HFFc6 (cell line): ENCODE measurements at regions not wholly inside any gene's neighbourhood (a gene's known extent, or its start where the extent isn't known, plus 50 kb on each side); places are given as distances from the start of the nearest gene placed in this dataset.
"Not testable (repeated sequence)": the region's sequence is repeated elsewhere in the genome, so short reads cannot be mapped to it uniquely, and the experiment has no call there.

Experiments used
- DNase-seq: peaks from one replicate; pipeline ENCODE4 v3.0.0-alpha.2; 2018
- H3K27ac Mint-ChIP-seq: 2 replicates; pipeline ENCODE4 v1.8.0; 2020; ENCODE audit warnings: mild to moderate bottlenecking, mixed read lengths
- H3K27me3 Mint-ChIP-seq: 2 replicates; pipeline ENCODE4 v1.8.0; 2021; ENCODE audit warnings: mild to moderate bottlenecking, moderate library complexity, mixed read lengths; ENCODE audit not compliant: insufficient read depth
- H3K36me3 Mint-ChIP-seq: 2 replicates; pipeline ENCODE4 v1.8.0; 2021; ENCODE audit warnings: low read depth, mixed read lengths
- H3K4me1 Mint-ChIP-seq: 2 replicates; pipeline ENCODE4 v1.8.0; 2020; ENCODE audit warnings: low read depth, mixed read lengths
- H3K4me3 Mint-ChIP-seq: 2 replicates; pipeline ENCODE4 v1.8.0; 2020; ENCODE audit warnings: mild to moderate bottlenecking, moderate library complexity, mixed read lengths
- H3K9me3 Mint-ChIP-seq: 2 replicates; pipeline ENCODE4 v1.8.0; 2020; ENCODE audit warnings: mild to moderate bottlenecking, mixed read lengths
- TF ChIP-seq, protein P1 (sequence below): fragments of 200-600 bp; sonication (generic); IDR thresholded peaks from 2 replicates; pipeline ENCODE4 v1.5.0; 2021; ENCODE audit warnings: antibody characterized with exemption, mild to moderate bottlenecking

DNA sequence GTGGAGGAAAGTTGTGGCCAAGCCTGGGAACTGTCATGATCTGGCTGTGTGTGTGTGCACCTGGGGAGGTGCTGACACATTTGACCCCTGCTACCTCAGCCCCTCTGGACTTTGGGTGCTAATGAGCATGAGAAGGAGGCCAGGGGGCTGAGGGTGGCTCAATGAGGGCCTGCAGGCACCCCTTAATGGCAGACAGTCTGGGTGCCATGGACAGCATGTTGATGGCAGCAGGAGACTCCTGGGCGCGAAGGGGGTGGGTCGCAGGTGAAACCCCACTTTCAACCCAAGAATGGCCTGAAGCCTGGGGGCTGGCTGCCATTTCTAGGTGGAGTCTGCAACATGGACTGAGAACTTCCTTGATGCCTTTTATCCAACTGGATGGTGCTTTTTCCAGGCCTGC, 216.4 kb upstream of the TRPC4 start:
- Mint-ChIP-seq H3K36me3 (0 out of 2 replicates have a peak, but pooled peaks cover 4% of the 10 kb centered on the region), H3K9me3 (peaks cover 15% of the 10 kb centered on the region; the same call in 1 of the 2 replicates), H3K4me1 (no peaks in the 10 kb centered on the region), H3K27me3 (peaks cover 2% of the 10 kb centered on the region), H3K4me3 (no peak overlapping the region), H3K27ac (no peak overlapping the region)
- TF ChIP-seq, protein P1, sequence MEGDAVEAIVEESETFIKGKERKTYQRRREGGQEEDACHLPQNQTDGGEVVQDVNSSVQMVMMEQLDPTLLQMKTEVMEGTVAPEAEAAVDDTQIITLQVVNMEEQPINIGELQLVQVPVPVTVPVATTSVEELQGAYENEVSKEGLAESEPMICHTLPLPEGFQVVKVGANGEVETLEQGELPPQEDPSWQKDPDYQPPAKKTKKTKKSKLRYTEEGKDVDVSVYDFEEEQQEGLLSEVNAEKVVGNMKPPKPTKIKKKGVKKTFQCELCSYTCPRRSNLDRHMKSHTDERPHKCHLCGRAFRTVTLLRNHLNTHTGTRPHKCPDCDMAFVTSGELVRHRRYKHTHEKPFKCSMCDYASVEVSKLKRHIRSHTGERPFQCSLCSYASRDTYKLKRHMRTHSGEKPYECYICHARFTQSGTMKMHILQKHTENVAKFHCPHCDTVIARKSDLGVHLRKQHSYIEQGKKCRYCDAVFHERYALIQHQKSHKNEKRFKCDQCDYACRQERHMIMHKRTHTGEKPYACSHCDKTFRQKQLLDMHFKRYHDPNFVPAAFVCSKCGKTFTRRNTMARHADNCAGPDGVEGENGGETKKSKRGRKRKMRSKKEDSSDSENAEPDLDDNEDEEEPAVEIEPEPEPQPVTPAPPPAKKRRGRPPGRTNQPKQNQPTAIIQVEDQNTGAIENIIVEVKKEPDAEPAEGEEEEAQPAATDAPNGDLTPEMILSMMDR = no peak
- no peak for DNase-seq

DNA sequence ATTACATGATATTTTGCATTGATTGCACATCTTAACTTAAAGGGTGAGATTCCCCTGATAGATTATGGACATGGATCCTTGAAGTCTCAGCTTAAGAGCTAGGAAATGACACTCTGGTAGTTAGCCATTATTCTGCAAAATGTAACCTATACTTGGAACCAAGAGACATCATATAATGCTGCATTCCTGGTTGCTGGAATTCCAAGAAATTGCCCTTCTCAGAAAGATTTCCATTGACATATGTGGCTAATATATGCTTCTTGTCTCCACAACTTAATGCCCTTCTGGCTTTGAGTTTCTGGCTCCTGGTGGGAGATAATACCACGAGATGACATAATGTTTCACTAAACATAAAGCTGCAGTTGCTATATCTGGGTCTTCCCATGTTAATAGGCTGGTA, 204.4 kb upstream of the TRPC4 start:
- no peaks in the 10 kb centered on the region for H3K9me3 Mint-ChIP-seq
- no peaks in the 10 kb centered on the region for H3K36me3 Mint-ChIP-seq
- TF ChIP-seq, protein P1 = no peak
- H3K27me3 Mint-ChIP-seq = no peaks in the 10 kb centered on the region; the same call in none of the 2 replicates
- H3K4me3 Mint-ChIP-seq = no peak overlapping the region
- H3K4me1 Mint-ChIP-seq = 0 out of 2 replicates have a peak, but pooled peaks cover 5% of the 10 kb centered on the region
- DNase-seq = no peak
- H3K27ac Mint-ChIP-seq = no peak overlapping the region

DNA sequence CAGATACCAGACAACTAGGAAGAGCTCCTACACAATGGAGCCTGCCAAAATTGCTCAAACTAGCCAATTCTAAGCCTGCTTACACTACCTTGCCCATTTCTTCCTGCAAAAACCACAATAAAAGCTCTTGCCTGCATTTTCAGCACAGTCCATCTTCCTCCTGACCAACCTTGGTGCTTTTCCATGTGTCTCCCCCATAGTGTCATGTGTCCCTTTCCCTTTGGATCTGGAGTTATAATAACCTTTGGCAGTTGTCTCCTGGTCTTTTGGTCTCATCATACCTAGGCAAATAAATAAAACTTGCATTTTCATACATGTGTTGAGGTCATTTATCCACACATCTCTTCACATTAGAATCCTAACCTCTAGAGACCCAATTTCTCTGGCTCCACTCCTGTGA, 203.1 kb upstream of the TRPC4 start:
- H3K9me3 Mint-ChIP-seq = peaks cover 4% of the 10 kb centered on the region; the same call in 1 of the 2 replicates
- no peak for DNase-seq
- H3K4me3 Mint-ChIP-seq = no peak overlapping the region
- no peak overlapping the region for H3K27ac Mint-ChIP-seq
- H3K27me3 Mint-ChIP-seq = no peaks in the 10 kb centered on the region; the same call in none of the 2 replicates
- H3K36me3 Mint-ChIP-seq = no peaks in the 10 kb centered on the region; the same call in 1 of the 2 replicates
- 0 out of 2 replicates have a peak, but pooled peaks cover 5% of the 10 kb centered on the region for H3K4me1 Mint-ChIP-seq
- TF ChIP-seq, protein P1 = no peak

DNA sequence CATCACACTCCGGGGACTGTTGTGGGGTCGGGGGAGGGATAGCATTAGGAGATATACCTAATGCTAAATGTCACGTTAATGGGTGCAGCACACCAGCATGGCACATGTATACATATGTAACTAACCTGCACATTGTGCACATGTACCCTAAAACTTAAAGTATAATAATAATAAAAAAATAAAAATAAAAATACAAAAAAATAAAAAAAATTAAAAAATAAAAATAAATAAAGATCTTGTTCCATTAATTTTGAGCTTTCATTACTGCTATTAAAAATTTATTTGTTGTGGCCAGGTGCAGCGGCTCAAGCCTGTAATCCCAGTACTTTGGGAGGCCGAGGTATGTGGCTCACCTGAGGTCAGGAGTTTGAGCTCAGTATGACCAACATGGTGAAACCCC, 201.8 kb upstream of the TRPC4 start:
- H3K36me3 Mint-ChIP-seq, H3K4me1 Mint-ChIP-seq, H3K27me3 Mint-ChIP-seq, DNase-seq, H3K4me3 Mint-ChIP-seq, H3K27ac Mint-ChIP-seq: not testable (repeated sequence)
- peaks cover 13% of the 10 kb centered on the region; the same call in 1 of the 2 replicates for H3K9me3 Mint-ChIP-seq

DNA sequence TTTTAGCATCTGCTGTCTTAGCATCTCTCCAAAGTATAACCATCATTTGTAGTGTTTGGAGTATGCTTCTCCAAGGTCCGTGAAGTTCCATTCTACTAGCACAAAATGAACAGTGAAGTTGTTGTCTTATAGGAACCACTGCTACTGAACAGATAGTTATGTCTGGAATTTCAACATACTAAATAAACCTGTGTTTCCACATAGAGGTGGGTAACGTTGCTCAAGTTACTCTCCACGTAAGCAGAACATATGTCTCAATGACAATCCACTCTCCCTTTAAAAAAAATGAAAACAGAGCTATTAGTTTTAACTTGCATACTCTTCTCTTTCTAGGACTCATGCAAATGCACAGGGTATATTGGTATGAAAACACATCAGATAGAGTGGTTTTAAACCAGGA, 184.3 kb upstream of the TRPC4 start:
- TF ChIP-seq, protein P1 = no peak
- Mint-ChIP-seq H3K4me3 (no peak overlapping the region), H3K27me3 (no peaks in the 10 kb centered on the region; the same call in 1 of the 2 replicates), H3K4me1 (no peaks in the 10 kb centered on the region), H3K36me3 (no peaks in the 10 kb centered on the region), H3K9me3 (no peaks in the 10 kb centered on the region), H3K27ac (no peak overlapping the region)
- DNase-seq = no peak

DNA sequence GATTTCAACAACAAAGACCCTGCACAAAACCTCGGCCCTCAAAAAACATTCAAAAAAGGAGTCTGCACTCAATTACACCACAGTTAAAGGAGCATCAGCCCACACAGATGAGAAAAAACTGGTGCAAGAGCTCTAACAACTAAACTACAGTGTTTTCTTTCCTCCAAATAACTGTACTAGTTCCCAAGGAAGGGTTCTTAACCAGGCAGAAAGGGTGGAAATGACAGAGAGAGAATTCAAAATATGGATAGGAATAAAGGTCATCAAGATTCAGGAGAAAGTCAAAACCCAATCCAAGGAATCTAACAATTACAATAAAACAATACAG, 176.4 kb upstream of the TRPC4 start:
- H3K4me3 Mint-ChIP-seq = peak overlapping the region; percentile 38
- no peak for DNase-seq
- H3K9me3 Mint-ChIP-seq = no peaks in the 10 kb centered on the region
- peaks cover 23% of the 10 kb centered on the region for H3K4me1 Mint-ChIP-seq
- H3K27me3 Mint-ChIP-seq = no peaks in the 10 kb centered on the region; the same call in 1 of the 2 replicates
- H3K27ac Mint-ChIP-seq = no peak overlapping the region
- TF ChIP-seq, protein P1 = peak; percentile 19; the same call in 1 of the 2 replicates
- H3K36me3 Mint-ChIP-seq = no peaks in the 10 kb centered on the region
